PC-9 (cell line): ENCODE measurements at regions not wholly inside any gene's neighbourhood (a gene's known extent, or its start where the extent isn't known, plus 50 kb on each side); places are given as distances from the start of the nearest gene placed in this dataset.

ENCODE experiments used
- EZH2 ChIP-seq: fragments of 200-600 bp; sonication (generic); IDR thresholded peaks from 2 replicates; pipeline ENCODE4 v1.8.0; 2017; ENCODE audit warnings: antibody characterized with exemption, low read depth
- TF ChIP-seq, protein P1 (sequence below): fragments of 200-600 bp; sonication (generic); conservative IDR thresholded peaks from 2 replicates; pipeline ENCODE4 v1.6.1; 2017; ENCODE audit warnings: mixed run types, antibody characterized with exemption, mild to moderate bottlenecking, moderate library complexity

DNA sequence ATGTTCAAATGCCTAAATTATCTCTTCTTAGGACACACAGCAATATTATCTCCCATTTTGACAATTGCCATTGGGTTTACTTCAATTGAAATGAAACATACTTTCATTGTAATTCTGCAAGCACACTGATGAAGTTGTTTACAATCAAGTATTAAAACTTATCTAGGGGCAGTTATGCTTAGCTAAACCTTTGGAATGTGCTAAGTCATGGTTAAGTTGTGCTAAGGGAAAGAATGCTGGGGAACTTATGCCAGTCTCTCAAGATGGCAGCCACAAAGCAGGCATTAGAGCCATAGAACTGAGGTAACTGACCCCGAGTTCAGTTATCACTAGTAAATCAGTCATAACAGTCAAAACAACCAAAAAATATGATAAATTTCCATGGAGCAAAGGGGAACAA, 59.1 kb upstream of the NT5E start:
- no peak for TF ChIP-seq EZH2
- TF ChIP-seq, protein P1, sequence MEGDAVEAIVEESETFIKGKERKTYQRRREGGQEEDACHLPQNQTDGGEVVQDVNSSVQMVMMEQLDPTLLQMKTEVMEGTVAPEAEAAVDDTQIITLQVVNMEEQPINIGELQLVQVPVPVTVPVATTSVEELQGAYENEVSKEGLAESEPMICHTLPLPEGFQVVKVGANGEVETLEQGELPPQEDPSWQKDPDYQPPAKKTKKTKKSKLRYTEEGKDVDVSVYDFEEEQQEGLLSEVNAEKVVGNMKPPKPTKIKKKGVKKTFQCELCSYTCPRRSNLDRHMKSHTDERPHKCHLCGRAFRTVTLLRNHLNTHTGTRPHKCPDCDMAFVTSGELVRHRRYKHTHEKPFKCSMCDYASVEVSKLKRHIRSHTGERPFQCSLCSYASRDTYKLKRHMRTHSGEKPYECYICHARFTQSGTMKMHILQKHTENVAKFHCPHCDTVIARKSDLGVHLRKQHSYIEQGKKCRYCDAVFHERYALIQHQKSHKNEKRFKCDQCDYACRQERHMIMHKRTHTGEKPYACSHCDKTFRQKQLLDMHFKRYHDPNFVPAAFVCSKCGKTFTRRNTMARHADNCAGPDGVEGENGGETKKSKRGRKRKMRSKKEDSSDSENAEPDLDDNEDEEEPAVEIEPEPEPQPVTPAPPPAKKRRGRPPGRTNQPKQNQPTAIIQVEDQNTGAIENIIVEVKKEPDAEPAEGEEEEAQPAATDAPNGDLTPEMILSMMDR: no peak
